ENCODE measurements at regions not wholly inside any gene's neighbourhood (a gene's known extent, or its start where the extent isn't known, plus 50 kb on each side); places are given as distances from the start of the nearest gene placed in this dataset.

DNA sequence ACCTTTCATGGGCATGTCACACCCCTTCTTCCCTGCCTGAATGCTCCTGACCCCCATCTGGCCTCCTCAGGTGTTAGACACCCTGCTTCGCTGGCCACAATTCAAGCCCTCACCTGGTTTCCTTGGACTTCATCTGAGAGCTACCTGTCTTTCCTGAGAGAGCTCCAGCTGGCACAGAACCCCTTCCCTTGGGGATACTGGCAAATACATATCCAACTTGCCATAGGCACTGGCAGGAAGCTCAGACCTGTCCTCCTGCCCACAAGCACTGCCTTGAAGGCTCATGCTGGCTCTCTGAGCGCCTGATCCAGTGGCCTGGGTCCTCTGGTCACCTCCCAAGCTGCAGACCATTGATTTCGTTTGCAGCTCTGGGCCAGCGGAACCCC, 74.1 kb upstream of the MAP4K3 start:
- Histone ChIP-seq H3K36me3 (no peaks in the 10 kb centered on the region), H3K4me3 (ENCODE audit: low read depth, low read length) (no peak overlapping the region), H3K27ac (no peak overlapping the region), H3K27me3 (ENCODE audit: insufficient read depth, low read depth, severe bottlenecking) (no peaks in the 10 kb centered on the region), H3K9me3 (ENCODE audit: severe bottlenecking) (no peaks in the 10 kb centered on the region)
- no peak for DNase-seq
- TF ChIP-seq, protein P1, sequence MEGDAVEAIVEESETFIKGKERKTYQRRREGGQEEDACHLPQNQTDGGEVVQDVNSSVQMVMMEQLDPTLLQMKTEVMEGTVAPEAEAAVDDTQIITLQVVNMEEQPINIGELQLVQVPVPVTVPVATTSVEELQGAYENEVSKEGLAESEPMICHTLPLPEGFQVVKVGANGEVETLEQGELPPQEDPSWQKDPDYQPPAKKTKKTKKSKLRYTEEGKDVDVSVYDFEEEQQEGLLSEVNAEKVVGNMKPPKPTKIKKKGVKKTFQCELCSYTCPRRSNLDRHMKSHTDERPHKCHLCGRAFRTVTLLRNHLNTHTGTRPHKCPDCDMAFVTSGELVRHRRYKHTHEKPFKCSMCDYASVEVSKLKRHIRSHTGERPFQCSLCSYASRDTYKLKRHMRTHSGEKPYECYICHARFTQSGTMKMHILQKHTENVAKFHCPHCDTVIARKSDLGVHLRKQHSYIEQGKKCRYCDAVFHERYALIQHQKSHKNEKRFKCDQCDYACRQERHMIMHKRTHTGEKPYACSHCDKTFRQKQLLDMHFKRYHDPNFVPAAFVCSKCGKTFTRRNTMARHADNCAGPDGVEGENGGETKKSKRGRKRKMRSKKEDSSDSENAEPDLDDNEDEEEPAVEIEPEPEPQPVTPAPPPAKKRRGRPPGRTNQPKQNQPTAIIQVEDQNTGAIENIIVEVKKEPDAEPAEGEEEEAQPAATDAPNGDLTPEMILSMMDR (IDR thresholded peaks at IDR 0.05; ENCODE audit: low read depth, low read length) = no peak

DNA sequence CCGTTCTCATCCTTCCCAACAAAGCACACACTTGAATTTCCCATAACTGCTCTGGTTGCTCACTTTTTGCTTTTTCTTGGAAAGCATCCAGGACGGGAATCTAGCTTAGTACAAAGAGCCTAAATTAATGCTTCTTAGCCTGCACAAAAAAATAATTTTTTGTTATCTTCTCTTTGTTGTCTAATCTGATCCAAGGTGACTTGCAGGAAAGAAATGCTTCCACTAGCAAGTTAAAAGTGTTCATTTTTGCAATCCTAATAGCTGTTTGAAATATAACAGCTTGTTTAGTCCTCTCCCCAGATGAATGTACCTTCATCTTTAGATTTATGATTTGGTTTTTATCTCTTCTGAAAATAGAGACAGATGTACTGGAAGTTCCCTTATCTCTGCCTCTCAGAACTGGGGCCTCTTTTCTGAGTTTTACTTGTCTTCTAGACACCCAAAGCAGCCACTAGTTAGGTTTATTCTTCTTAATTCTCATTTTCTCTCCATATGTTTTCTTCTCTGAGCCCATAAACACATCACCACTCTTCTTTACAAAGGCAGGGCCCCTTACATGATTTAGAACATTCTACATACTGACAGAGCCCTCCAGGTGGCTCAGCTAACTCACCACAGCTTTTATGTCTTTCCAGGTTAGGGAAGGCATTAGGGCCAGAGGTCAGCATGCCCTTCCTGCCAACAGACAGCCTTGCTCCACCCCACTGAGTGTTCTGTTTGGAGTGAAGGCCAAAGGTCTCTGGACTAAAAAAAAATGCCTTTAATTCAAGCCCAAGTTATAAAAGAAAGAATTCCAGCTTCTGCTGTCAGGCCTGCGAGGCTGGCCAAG, 74.7 kb upstream of the MAP4K3 start:
- Histone ChIP-seq H3K9me3 (ENCODE audit: severe bottlenecking) (no peaks in the 10 kb centered on the region), H3K27ac (peak overlapping the region; percentile 35; the same call in 1 of the 2 replicates), H3K36me3 (no peaks in the 10 kb centered on the region), H3K4me3 (ENCODE audit: low read depth, low read length) (no peak overlapping the region), H3K27me3 (ENCODE audit: insufficient read depth, low read depth, severe bottlenecking) (no peaks in the 10 kb centered on the region)
- TF ChIP-seq, protein P1 (IDR thresholded peaks at IDR 0.05; ENCODE audit: low read depth, low read length) = no peak
- DNase-seq = no peak

DNA sequence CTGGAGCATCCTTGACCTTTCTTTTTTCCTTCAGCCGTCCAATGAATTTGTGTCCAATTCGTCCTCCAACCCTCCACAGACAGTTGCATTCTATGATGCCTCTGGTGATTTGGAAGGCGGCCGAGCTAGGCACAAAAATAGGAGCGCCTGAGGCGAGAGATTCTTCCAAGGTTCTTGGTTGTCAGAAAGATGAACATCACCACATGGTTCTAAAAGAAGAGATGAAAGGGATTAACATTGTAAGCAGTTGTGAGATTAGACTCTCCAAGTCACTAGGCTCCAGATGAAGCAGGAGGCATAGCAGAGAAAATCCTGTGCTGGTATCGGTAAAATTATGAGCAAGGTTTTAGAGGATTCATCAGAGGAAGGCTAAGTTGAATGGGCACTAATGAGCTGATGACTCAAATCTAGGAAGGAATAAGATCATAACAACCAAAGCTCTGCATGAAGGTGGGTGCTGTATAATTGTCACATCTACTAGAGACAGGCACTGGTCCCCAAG, 75.4 kb upstream of the MAP4K3 start:
- no peaks in the 10 kb centered on the region for H3K9me3 ChIP-seq (ENCODE audit: severe bottlenecking)
- no peaks in the 10 kb centered on the region for H3K27me3 ChIP-seq (ENCODE audit: insufficient read depth, low read depth, severe bottlenecking)
- peak overlapping the region; percentile 35; the same call in 1 of the 2 replicates for H3K27ac ChIP-seq
- no peak overlapping the region for H3K4me3 ChIP-seq (ENCODE audit: low read depth, low read length)
- TF ChIP-seq, protein P1 (IDR thresholded peaks at IDR 0.05; ENCODE audit: low read depth, low read length) = no peak
- peak; percentile 33 for DNase-seq
- no peaks in the 10 kb centered on the region for H3K36me3 ChIP-seq

DNA sequence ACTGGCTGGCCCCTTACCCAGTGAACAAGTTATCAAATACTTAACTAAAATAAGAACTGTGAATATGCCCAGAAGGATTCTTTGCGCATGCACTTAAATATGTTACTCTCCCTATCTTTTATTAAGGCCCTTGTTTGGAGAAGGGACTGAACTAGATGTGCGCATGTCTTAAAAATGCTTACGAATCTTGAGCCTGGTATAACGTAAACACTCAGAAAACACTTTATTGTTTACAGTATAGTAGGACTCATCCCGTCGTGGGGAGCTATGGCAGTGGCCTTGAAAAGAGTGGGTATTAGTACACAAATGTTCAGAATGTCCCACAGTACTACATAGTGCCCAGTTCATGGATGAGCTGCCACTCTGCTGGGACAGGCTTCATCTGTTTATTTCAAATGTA, 75.9 kb upstream of the MAP4K3 start:
- DNase-seq = no peak
- Histone ChIP-seq H3K27me3 (ENCODE audit: insufficient read depth, low read depth, severe bottlenecking) (no peaks in the 10 kb centered on the region), H3K4me3 (ENCODE audit: low read depth, low read length) (no peak overlapping the region), H3K27ac (no peak overlapping the region; the same call in 1 of the 2 replicates), H3K36me3 (no peaks in the 10 kb centered on the region), H3K9me3 (ENCODE audit: severe bottlenecking) (no peaks in the 10 kb centered on the region)
- TF ChIP-seq, protein P1 (IDR thresholded peaks at IDR 0.05; ENCODE audit: low read depth, low read length) = no peak

DNA sequence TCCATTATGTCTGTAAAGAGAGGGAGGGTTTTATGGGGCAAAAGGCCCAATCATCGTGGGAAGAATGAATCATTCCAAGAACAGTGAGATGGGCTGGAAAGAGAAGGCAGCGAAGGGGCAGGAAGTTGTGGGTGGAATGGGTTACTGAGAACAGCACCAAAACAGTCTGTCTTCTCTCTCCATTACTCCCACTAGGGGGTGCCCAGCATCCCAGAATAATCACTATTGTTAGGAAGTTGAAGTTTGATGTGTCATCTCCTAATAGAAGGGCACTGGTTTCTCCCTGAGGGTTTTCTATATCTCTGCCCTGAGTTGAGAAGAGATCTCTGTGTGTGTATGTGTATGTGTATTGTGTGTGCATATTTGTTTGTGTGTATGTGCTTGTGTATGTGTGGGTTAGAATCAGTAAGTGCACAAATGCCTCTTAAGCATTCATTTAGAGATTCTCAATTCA, 76.6 kb upstream of the MAP4K3 start:
- Histone ChIP-seq H3K9me3 (ENCODE audit: severe bottlenecking) (no peaks in the 10 kb centered on the region), H3K4me3 (ENCODE audit: low read depth, low read length) (no peak overlapping the region), H3K27ac (no peak overlapping the region), H3K36me3 (no peaks in the 10 kb centered on the region), H3K27me3 (ENCODE audit: insufficient read depth, low read depth, severe bottlenecking) (no peaks in the 10 kb centered on the region)
- peak; percentile 71 for DNase-seq
- TF ChIP-seq, protein P1 (IDR thresholded peaks at IDR 0.05; ENCODE audit: low read depth, low read length) = peak; percentile 78
